ENCODE measurements at regions not wholly inside any gene's neighbourhood (a gene's known extent, or its start where the extent isn't known, plus 50 kb on each side); places are given as distances from the start of the nearest gene placed in this dataset.

GRCh38 chr17:83178533-83179304 is 99.3 kb downstream of the METRNL start:
- H3K9me3 ChIP-seq (replicated peaks; ENCODE audit: control insufficient read depth, insufficient read depth, low read length) = no peaks in the 10 kb centered on the region
- no peaks in the 10 kb centered on the region for H3K79me2 ChIP-seq (ENCODE audit: control insufficient read depth, insufficient read depth, low read length)
- CTCF ChIA-PET = interaction anchor here (1.0 to 1.6 kb wide), 2 partner anchors 74 to 216 kb away, joined by 3 to 6 read pairs; no protein-coding TSS in a partner anchor
- FAIRE-seq = no peak
- H2AFZ ChIP-seq (ENCODE audit: low read depth, low read length) = no peak overlapping the region
- no TSS peak for BruUV-seq (replicated peaks)
- no peak overlapping the region for H3K27ac ChIP-seq (ENCODE audit: insufficient read depth, low read depth, low read length)
- H3K4me2 ChIP-seq (ENCODE audit: insufficient read depth, low read length) = no peak overlapping the region
- intact Hi-C loops (cut with micrococcal nuclease) = no loop called here
- no peaks in the 10 kb centered on the region for H4K20me1 ChIP-seq (replicated peaks; ENCODE audit: control insufficient read depth, extremely low read depth, insufficient read depth, low read length)
- POLR2A ChIA-PET = interaction anchor here (1.7 kb wide), 1 partner anchor 100 kb away, joined by 3 read pairs; the partner anchor contains the start of gene METRNL
- no peaks in the 10 kb centered on the region for H3K36me3 ChIP-seq (ENCODE audit: control insufficient read depth in 2 of 2, extremely low read depth in 1 of 2, insufficient read depth in 2 of 2, low read length in 2 of 2)
- no peak overlapping the region for H3K9ac ChIP-seq (replicated peaks; ENCODE audit: extremely low read depth, insufficient read depth, low read length)
- no peak overlapping the region for H3K4me3 ChIP-seq (replicated peaks in 1 of 3; ENCODE audit: insufficient read depth in 1 of 3, low read depth in 1 of 3, low read length in 3 of 3)
- dilution Hi-C loops (cut with MboI; ENCODE audit: extremely low pct_ligation_motif_present, low sequenced_read_pairs) = no loop called here
- H3K27me3 ChIP-seq (ENCODE audit: control insufficient read depth in 2 of 2, insufficient read depth in 2 of 2, low read length in 2 of 2) = no peaks in the 10 kb centered on the region
- no peak for DNase-seq (ENCODE audit: low read depth, low spot score)
- no peak for TF ChIP-seq MAX (IDR thresholded peaks at IDR 0.05; ENCODE audit: insufficient read depth, insufficient read length)
- TF ChIP-seq JUN (IDR thresholded peaks at IDR 0.05; ENCODE audit: borderline replicate concordance, insufficient read depth, insufficient read length, low read depth) = no peak
- TF ChIP-seq CTCF (IDR thresholded peaks at IDR 0.05; ENCODE audit: extremely low read depth in 1 of 2, insufficient read depth in 1 of 2, low read depth in 1 of 2, low read length in 2 of 2) = no peak
- no peak for TF ChIP-seq FOS (IDR thresholded peaks at IDR 0.05; ENCODE audit: borderline replicate concordance, insufficient read depth, low read length)
- TF ChIP-seq POLR2AphosphoS5 (IDR thresholded peaks at IDR 0.05; ENCODE audit: insufficient read depth, low read depth, low read length) = no peak
- TF ChIP-seq EZH2 (IDR thresholded peaks at IDR 0.05; ENCODE audit: borderline replicate concordance, low read depth, low read length, severe bottlenecking) = no peak
- TF ChIP-seq GATA2 (IDR thresholded peaks at IDR 0.05; ENCODE audit: insufficient read depth, insufficient read length, low read depth, low read length) = no peak
- peaks cover 3% of the 10 kb centered on the region for H3K4me1 ChIP-seq (ENCODE audit: control insufficient read depth, extremely low read depth, insufficient read depth, low read length)
- no peaks in the 10 kb centered on the region for H3K9me1 ChIP-seq (replicated peaks; ENCODE audit: control insufficient read depth, extremely low read depth, insufficient read depth, low read length)
